CD14-positive monocyte (primary cell): ENCODE measurements at regions not wholly inside any gene's neighbourhood (a gene's known extent, or its start where the extent isn't known, plus 50 kb on each side); places are given as distances from the start of the nearest gene placed in this dataset.

Source experiments
- DNase-seq, 3 donors: peaks; one replicate each; pipeline ENCODE4 v3.0.0-alpha.2; 2011 to 2022
- H2AFZ ChIP-seq: 2 replicates; pipeline ENCODE4 v1.6.0; 2012; ENCODE audit warnings: mild to moderate bottlenecking, low read depth, low read length, inconsistent platforms; ENCODE audit not compliant: insufficient read depth, poor library complexity, severe bottlenecking
- H3K27ac ChIP-seq, 2 donors: 1 replicate in 1 of 2; 2 replicates in 1 of 2; pipeline ENCODE4 v1.5.1; 2012 to 2013; ENCODE audit warnings: low read length in 2 of 2, control low read depth in 1 of 2, inconsistent platforms in 1 of 2, low read depth in 1 of 2, mild to moderate bottlenecking in 1 of 2
- H3K27me3 ChIP-seq, 2 donors: one replicate each; pipeline versions ENCODE4 v1.6.0 to v1.6.1; 2011 to 2013; ENCODE audit warnings: low read length in 2 of 2; ENCODE audit not compliant: control insufficient read depth in 2 of 2, insufficient read depth in 2 of 2
- H3K36me3 ChIP-seq, 2 donors: replicated peaks in 1 of 2; 1 replicate in 1 of 2; 2 replicates in 1 of 2; pipeline versions ENCODE4 v1.5.1 to v1.6.1; 2012 to 2013; ENCODE audit warnings: low read length in 2 of 2, control low read depth in 1 of 2, inconsistent platforms in 1 of 2, mild to moderate bottlenecking in 1 of 2; ENCODE audit not compliant: insufficient read depth in 2 of 2, control insufficient read depth in 1 of 2
- H3K4me1 ChIP-seq, 2 donors: 1 replicate in 1 of 2; 2 replicates in 1 of 2; pipeline versions ENCODE4 v1.5.1 to v1.6.1; 2012 to 2013; ENCODE audit warnings: low read length in 2 of 2, control low read depth in 1 of 2, inconsistent platforms in 1 of 2, mild to moderate bottlenecking in 1 of 2, moderate library complexity in 1 of 2; ENCODE audit not compliant: insufficient read depth in 2 of 2, control insufficient read depth in 1 of 2
- H3K4me2 ChIP-seq: replicated peaks from 2 replicates; pipeline ENCODE3; 2012; ENCODE audit warnings: low read length, moderate library complexity, mild to moderate bottlenecking; ENCODE audit not compliant: poor library complexity, severe bottlenecking; ENCODE audit errors: extremely low read depth
- H3K4me3 ChIP-seq, 3 experiments: fragments of 200-600 bp in 1 of 3; sonication (generic) in 1 of 3; replicated peaks in 1 of 3; 1 replicate in 2 of 3; 2 replicates in 1 of 3; pipeline ENCODE4 v1.5.1; 2011 to 2013; ENCODE audit warnings: low read length in 3 of 3, mild to moderate bottlenecking in 3 of 3, control low read depth in 2 of 3, low read depth in 2 of 3, inconsistent platforms in 1 of 3, moderate library complexity in 1 of 3
- H3K79me2 ChIP-seq: 2 replicates; pipeline ENCODE4 v1.6.0; 2012; ENCODE audit warnings: mild to moderate bottlenecking, control low read depth, inconsistent platforms, low read length, moderate library complexity; ENCODE audit not compliant: insufficient read depth
- H3K9ac ChIP-seq: 2 replicates; pipeline ENCODE4 v1.6.0; 2017; ENCODE audit warnings: low read length, mild to moderate bottlenecking; ENCODE audit not compliant: insufficient read depth, poor library complexity, severe bottlenecking
- H3K9me3 ChIP-seq, 2 donors: replicated peaks in 1 of 2; 1 replicate in 1 of 2; 2 replicates in 1 of 2; pipeline versions ENCODE4 v1.5.1 to v1.6.1; 2012 to 2013; ENCODE audit warnings: low read length in 2 of 2, control low read depth in 1 of 2; ENCODE audit not compliant: control insufficient read depth in 1 of 2, insufficient read depth in 1 of 2
- H4K20me1 ChIP-seq: 2 replicates; pipeline ENCODE4 v1.6.0; 2012; ENCODE audit warnings: mild to moderate bottlenecking, low read length, control low read depth, moderate library complexity; ENCODE audit not compliant: insufficient read depth
- H3K27ac Mint-ChIP-seq, 7 donors: one replicate each; pipeline ENCODE4 v1.8.0; 2020; ENCODE audit warnings: mild to moderate bottlenecking in 7 of 7, mixed read lengths in 7 of 7, moderate library complexity in 6 of 7, inconsistent platforms in 2 of 7
- H3K27me3 Mint-ChIP-seq, 3 donors: one replicate each; pipeline ENCODE4 v1.8.0; 2021 to 2022; ENCODE audit warnings: low read depth in 3 of 3, mild to moderate bottlenecking in 3 of 3, mixed read lengths in 3 of 3, moderate library complexity in 3 of 3, inconsistent platforms in 1 of 3
- H3K36me3 Mint-ChIP-seq, 2 donors: one replicate each; pipeline ENCODE4 v1.8.0; 2020; ENCODE audit warnings: mixed read lengths in 2 of 2, inconsistent platforms in 1 of 2, mild to moderate bottlenecking in 1 of 2
- H3K4me1 Mint-ChIP-seq: one replicate; pipeline ENCODE4 v1.8.0; 2020; ENCODE audit warnings: mild to moderate bottlenecking, mixed read lengths
- H3K4me3 Mint-ChIP-seq, 2 donors: one replicate each; pipeline ENCODE4 v1.8.0; 2020; ENCODE audit warnings: mild to moderate bottlenecking in 2 of 2, mixed read lengths in 2 of 2, moderate library complexity in 1 of 2
- H3K9me3 Mint-ChIP-seq, 7 donors: one replicate each; pipeline ENCODE4 v1.8.0; 2020 to 2022; ENCODE audit warnings: mixed read lengths in 7 of 7, mild to moderate bottlenecking in 6 of 7, moderate library complexity in 6 of 7, inconsistent platforms in 2 of 7
- CTCF ChIP-seq: fragments of 200-600 bp; IDR thresholded peaks from one replicate; pipeline ENCODE4 v1.8.0; 2022; ENCODE audit warnings: antibody characterized with exemption, mild to moderate bottlenecking
- WGBS: methylation state at CpG from one replicate; pipeline ENCODE4 v1.1.5; 2013; ENCODE audit warnings: missing lambda C conversion rate; ENCODE audit not compliant: insufficient coverage; 5-methylcytosine and 5-hydroxymethylcytosine counted together
- intact Hi-C, 2 donors: fragments of 100-400 bp; cut with micrococcal nuclease; formaldehyde crosslinking; loops; one replicate each; pipeline versions ENCODE4 v1.15.0 to v1.15.1; 2023

- Histone ChIP-seq H3K27me3 (peaks cover 0 to 2% of the 10 kb centered on the region in 2 donors), H4K20me1 (no peaks in the 10 kb centered on the region), H3K4me2 (no peak overlapping the region), H3K9me3 (no peaks in the 10 kb centered on the region), H3K79me2 (no peaks in the 10 kb centered on the region), H3K4me1 (no peaks in the 10 kb centered on the region), H3K9ac (no peak overlapping the region), H3K36me3 (no peaks in the 10 kb centered on the region), H2AFZ (no peak overlapping the region), H3K27ac (no peak overlapping the region), H3K4me3 (no peak overlapping the region)
- H3K27me3 Mint-ChIP-seq: peaks cover 7 to 12% (median 8%) of the 10 kb centered on the region in 3 donors
- peaks cover 4% of the 10 kb centered on the region for H3K4me1 Mint-ChIP-seq
- no peak overlapping the region for H3K27ac Mint-ChIP-seq
- DNase-seq: no peak
- H3K4me3 Mint-ChIP-seq: no peak overlapping the region
- no peaks in the 10 kb centered on the region for H3K36me3 Mint-ChIP-seq
- intact Hi-C loops: no loop called here
- no peak for TF ChIP-seq CTCF
- WGBS: no CpG with 5 or more reads among the region's 3 CpGs
- peaks cover 0 to 3% (median 2%) of the 10 kb centered on the region in 7 donors for H3K9me3 Mint-ChIP-seq
Observed at GRCh38 chrX:109274806-109275205, 207.1 kb downstream of the GUCY2F start.

- 0% methylated on average over 2 of the region's 2 CpGs for WGBS
- Mint-ChIP-seq H3K9me3 (peaks cover 0 to 2% (median 0%) of the 10 kb centered on the region in 7 donors), H3K36me3 (no peaks in the 10 kb centered on the region), H3K27me3 (peaks cover 6 to 9% (median 7%) of the 10 kb centered on the region in 3 donors), H3K4me3 (no peak overlapping the region), H3K4me1 (peaks cover 4% of the 10 kb centered on the region), H3K27ac (no peak overlapping the region)
- Histone ChIP-seq H3K4me1 (no peaks in the 10 kb centered on the region), H3K27me3 (no peaks in the 10 kb centered on the region), H4K20me1 (no peaks in the 10 kb centered on the region), H2AFZ (no peak overlapping the region), H3K36me3 (no peaks in the 10 kb centered on the region), H3K4me3 (no peak overlapping the region), H3K27ac (no peak overlapping the region), H3K9ac (no peak overlapping the region), H3K79me2 (no peaks in the 10 kb centered on the region), H3K4me2 (no peak overlapping the region), H3K9me3 (no peaks in the 10 kb centered on the region)
- peak; percentile 20 to 68 (median 34) for DNase-seq
- intact Hi-C loops: no loop called here
- TF ChIP-seq CTCF: no peak
Observed at GRCh38 chrX:109270580-109271484, 211.1 kb downstream of the GUCY2F start.
